ENCODE measurements at regions not wholly inside any gene's neighbourhood (a gene's known extent, or its start where the extent isn't known, plus 50 kb on each side); places are given as distances from the start of the nearest gene placed in this dataset.
A peak's percentile ranks its signal among the peaks of the same experiment; 100 is the strongest.

DNA sequence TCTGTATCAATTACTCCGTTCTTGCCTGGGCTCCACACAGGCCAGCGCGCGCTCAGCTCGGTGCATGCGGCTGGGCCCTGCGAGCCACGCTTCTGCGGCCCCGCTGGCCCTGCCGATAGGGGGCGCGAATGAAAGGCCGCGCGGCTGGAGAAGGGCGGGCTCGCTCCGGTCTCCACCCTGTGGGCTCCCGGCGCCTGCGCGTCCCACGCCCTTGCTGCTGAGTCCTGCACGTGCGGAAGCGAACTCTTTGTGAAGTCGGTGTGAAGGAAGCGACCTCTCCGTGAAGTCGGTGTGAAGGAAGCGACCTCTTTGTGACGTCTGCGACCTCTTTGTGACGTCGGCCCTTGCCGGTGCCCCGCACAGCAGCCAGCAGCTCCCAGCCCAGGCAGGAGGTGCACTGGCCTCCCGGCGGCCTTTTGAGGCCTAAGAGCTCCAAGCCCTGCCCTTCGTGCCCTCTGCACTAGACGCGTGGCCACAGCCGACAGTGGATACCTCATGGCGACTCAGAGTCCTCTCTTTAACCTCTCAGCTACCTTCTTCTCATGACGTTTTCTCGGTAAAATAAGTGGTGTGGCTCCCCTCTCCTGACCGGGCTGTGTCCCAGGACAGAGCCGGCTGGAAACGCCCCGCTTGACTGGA, 391.9 kb upstream of the RAB6C start:
- Histone ChIP-seq H3K4me1 (no peaks in the 10 kb centered on the region), H3K4me3 (no peak overlapping the region), H3K27me3 (peaks cover 5% of the 10 kb centered on the region), H3K36me3 (no peaks in the 10 kb centered on the region), H3K9me3 (no peaks in the 10 kb centered on the region), H3K27ac (no peak overlapping the region)
- TF ChIP-seq, protein P1, sequence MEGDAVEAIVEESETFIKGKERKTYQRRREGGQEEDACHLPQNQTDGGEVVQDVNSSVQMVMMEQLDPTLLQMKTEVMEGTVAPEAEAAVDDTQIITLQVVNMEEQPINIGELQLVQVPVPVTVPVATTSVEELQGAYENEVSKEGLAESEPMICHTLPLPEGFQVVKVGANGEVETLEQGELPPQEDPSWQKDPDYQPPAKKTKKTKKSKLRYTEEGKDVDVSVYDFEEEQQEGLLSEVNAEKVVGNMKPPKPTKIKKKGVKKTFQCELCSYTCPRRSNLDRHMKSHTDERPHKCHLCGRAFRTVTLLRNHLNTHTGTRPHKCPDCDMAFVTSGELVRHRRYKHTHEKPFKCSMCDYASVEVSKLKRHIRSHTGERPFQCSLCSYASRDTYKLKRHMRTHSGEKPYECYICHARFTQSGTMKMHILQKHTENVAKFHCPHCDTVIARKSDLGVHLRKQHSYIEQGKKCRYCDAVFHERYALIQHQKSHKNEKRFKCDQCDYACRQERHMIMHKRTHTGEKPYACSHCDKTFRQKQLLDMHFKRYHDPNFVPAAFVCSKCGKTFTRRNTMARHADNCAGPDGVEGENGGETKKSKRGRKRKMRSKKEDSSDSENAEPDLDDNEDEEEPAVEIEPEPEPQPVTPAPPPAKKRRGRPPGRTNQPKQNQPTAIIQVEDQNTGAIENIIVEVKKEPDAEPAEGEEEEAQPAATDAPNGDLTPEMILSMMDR (IDR thresholded peaks at IDR 0.05) = no peak
- intact Hi-C loops (cut with DNase I) = no loop called here
- DNase-seq (peak; percentile 43), ATAC-seq (peak; percentile 27)

DNA sequence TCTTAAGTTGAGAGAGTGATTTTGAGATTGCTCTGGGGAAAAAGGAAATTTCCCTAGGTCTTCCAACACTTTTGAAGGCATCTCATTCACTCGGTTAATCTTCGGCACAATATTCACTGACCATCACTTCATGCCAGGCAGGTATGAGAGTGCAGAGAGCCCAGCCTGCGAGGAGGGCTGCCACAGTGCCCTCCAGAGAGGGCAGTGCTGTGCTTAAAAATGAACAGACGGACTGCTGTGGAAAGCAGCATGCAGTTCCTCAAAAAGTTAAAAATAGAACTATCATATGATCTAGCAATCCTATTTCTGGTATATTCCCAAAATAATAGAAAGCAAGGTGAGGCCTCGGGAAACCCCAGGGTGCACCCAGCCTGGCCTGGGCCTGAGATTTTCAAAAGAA, 374.9 kb upstream of the RAB6C start:
- H3K4me1 ChIP-seq = no peaks in the 10 kb centered on the region
- no peak for ATAC-seq
- no peaks in the 10 kb centered on the region for H3K36me3 ChIP-seq
- H3K9me3 ChIP-seq = no peaks in the 10 kb centered on the region
- DNase-seq = no peak
- no peak overlapping the region for H3K4me3 ChIP-seq
- no peak overlapping the region for H3K27ac ChIP-seq
- TF ChIP-seq, protein P1 (IDR thresholded peaks at IDR 0.05) = no peak
- intact Hi-C loops (cut with DNase I) = no loop called here
- no peaks in the 10 kb centered on the region for H3K27me3 ChIP-seq

DNA sequence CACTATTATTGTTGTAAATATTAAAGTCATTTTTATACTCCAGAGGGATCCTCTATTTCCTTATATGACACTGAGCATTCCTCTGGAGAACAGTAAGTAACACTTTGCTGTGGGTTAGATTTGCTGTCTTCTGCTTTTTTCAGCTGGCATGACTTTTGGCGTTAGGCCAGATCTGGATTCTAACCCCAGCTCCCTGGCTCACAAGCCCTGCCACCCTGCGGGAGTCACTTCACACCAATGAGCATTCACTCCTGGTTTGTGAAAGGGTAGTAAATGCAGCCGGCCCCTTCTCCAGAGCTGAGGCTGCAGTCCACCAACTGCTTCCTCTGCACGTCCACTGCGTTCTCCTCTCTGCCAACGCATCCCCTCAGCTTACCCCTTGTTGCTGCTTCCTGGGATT, 373.8 kb upstream of the RAB6C start:
- no peaks in the 10 kb centered on the region for H3K36me3 ChIP-seq
- DNase-seq = no peak
- intact Hi-C loops (cut with DNase I) = no loop called here
- no peak overlapping the region for H3K4me3 ChIP-seq
- no peaks in the 10 kb centered on the region for H3K27me3 ChIP-seq
- no peak overlapping the region for H3K27ac ChIP-seq
- no peaks in the 10 kb centered on the region for H3K4me1 ChIP-seq
- ATAC-seq = no peak
- TF ChIP-seq, protein P1 (IDR thresholded peaks at IDR 0.05) = no peak
- H3K9me3 ChIP-seq = no peaks in the 10 kb centered on the region

DNA sequence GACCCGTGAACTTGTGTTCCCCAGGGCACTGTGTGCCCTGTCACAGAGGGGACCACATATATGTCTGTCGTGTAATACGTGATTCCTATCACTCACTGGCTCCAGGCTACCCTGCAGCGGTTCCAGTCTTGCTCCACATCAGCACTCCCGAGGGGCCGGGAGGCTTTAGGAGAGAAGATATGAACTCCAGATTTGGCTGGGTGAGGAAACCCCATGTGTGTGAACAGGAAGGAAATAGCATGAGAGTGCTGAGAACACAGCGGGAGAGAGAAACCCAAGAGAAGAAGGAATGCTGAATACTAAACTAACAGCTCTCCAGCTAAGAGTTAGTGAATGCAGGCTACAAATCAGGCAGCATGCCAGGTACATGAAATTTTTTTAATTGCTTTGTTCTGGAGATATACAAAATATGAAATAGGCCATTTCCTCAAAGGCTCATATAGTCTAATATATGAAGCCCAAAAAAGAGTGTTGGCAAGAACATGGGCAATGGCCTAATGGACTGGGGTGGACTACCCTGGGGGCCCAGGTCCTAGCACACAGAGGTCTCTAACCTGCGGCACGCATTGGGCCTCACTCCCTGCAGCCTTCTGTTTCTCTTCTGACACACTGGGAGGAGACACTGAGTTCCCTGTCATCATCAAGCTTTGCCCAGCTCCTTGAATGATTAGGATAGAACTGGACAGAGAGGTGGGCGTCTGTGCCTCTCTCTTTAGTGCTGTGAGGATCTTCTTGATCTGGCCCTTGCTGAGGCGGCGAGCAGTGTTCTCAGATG, 372.8 kb upstream of the RAB6C start:
- ATAC-seq (no peak), DNase-seq (no peak)
- Histone ChIP-seq H3K9me3 (no peaks in the 10 kb centered on the region), H3K4me3 (no peak overlapping the region), H3K27me3 (no peaks in the 10 kb centered on the region), H3K27ac (no peak overlapping the region), H3K36me3 (no peaks in the 10 kb centered on the region), H3K4me1 (no peaks in the 10 kb centered on the region)
- intact Hi-C loops (cut with DNase I) = no loop called here
- TF ChIP-seq, protein P1 (IDR thresholded peaks at IDR 0.05) = no peak

DNA sequence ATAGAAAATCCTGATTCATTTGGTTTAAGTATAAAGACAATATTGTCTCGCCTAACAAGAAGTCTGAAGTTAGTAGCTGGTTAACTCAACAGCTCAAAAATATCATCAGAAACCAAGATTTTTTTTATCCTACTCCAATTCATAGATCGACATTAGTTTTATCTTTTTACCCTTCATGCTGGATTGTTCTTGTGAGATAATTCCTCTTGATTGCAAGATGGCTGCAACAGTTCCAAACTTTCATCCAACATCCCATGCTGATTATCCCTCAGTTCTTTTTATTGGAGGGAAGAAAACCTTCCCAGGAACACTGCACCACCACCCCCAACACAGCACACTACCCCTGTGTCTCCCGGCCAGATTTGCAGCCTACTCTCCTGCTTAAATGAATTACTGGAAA, 370.2 kb upstream of the RAB6C start:
- DNase-seq (no peak), ATAC-seq (no peak)
- TF ChIP-seq, protein P1 (IDR thresholded peaks at IDR 0.05) = no peak
- H3K36me3 ChIP-seq = no peaks in the 10 kb centered on the region
- H3K9me3 ChIP-seq = no peaks in the 10 kb centered on the region
- H3K27ac ChIP-seq = no peak overlapping the region
- no peak overlapping the region for H3K4me3 ChIP-seq
- H3K4me1 ChIP-seq = no peaks in the 10 kb centered on the region
- intact Hi-C loops (cut with DNase I) = no loop called here
- no peaks in the 10 kb centered on the region for H3K27me3 ChIP-seq
